ENCODE measurements at regions not wholly inside any gene's neighbourhood (a gene's known extent, or its start where the extent isn't known, plus 50 kb on each side); places are given as distances from the start of the nearest gene placed in this dataset.
"Not testable (repeated sequence)": the region's sequence is repeated elsewhere in the genome, so short reads cannot be mapped to it uniquely, and the experiment has no call there.

GRCh38 chr14:59057551-59057950, 130.9 kb upstream of the DAAM1 start:
- no peaks in the 10 kb centered on the region for H3F3A ChIP-seq (ENCODE audit: control insufficient read depth, insufficient read depth)
- no peaks in the 10 kb centered on the region for H3K27me3 ChIP-seq (ENCODE audit: control insufficient read depth, low read length)
- no peak overlapping the region for H3K4me2 ChIP-seq (ENCODE audit: low read length)
- H3K9me2 ChIP-seq (replicated peaks; ENCODE audit: control insufficient read depth, low read length), result no peaks in the 10 kb centered on the region
- TF ChIP-seq CTCF (IDR thresholded peaks at IDR 0.05; ENCODE audit: low read depth, low read length, poor library complexity, severe bottlenecking), result no peak
- TF ChIP-seq EZH2phosphoT487 (IDR thresholded peaks at IDR 0.05; ENCODE audit: borderline replicate concordance, low read length), result no peak
- H3K27ac ChIP-seq (ENCODE audit: low read depth, low read length), result no peak overlapping the region
- H4K20me1 ChIP-seq (ENCODE audit: control insufficient read depth, insufficient read depth, low read depth, low read length), result no peaks in the 10 kb centered on the region
- no peaks in the 10 kb centered on the region for H3K79me2 ChIP-seq (ENCODE audit: control insufficient read depth, low read length)
- H3K4me3 ChIP-seq (ENCODE audit: low read length), result no peak overlapping the region
- H3K9me3 ChIP-seq (ENCODE audit: control insufficient read depth, insufficient read depth, low read length), result no peaks in the 10 kb centered on the region
- no peaks in the 10 kb centered on the region for H3K4me1 ChIP-seq (ENCODE audit: control insufficient read depth, low read length)
- H3K36me3 ChIP-seq (ENCODE audit: control insufficient read depth, low read length), result no peaks in the 10 kb centered on the region

- H3K79me2 ChIP-seq (ENCODE audit: control insufficient read depth, low read length); H3K4me2 ChIP-seq (ENCODE audit: low read length); H3K4me1 ChIP-seq (ENCODE audit: control insufficient read depth, low read length); H3K9me2 ChIP-seq (replicated peaks; ENCODE audit: control insufficient read depth, low read length); H3K4me3 ChIP-seq (ENCODE audit: low read length); H3K27ac ChIP-seq (ENCODE audit: low read depth, low read length); H3K9me3 ChIP-seq (ENCODE audit: control insufficient read depth, insufficient read depth, low read length); H3F3A ChIP-seq (ENCODE audit: control insufficient read depth, insufficient read depth); H3K36me3 ChIP-seq (ENCODE audit: control insufficient read depth, low read length); H3K27me3 ChIP-seq (ENCODE audit: control insufficient read depth, low read length); H4K20me1 ChIP-seq (ENCODE audit: control insufficient read depth, insufficient read depth, low read depth, low read length): not testable (repeated sequence)
Measured at GRCh38 chr14:59058776-59059175, 129.7 kb upstream of the DAAM1 start.

GRCh38 chr14:59060841-59061240, 127.6 kb upstream of the DAAM1 start:
- Histone ChIP-seq H3K79me2 (ENCODE audit: control insufficient read depth, low read length) (no peaks in the 10 kb centered on the region), H3K27me3 (ENCODE audit: control insufficient read depth, low read length) (no peaks in the 10 kb centered on the region), H3K9me3 (ENCODE audit: control insufficient read depth, insufficient read depth, low read length) (peaks cover 4% of the 10 kb centered on the region; the same call in 1 of the 2 replicates), H3K36me3 (ENCODE audit: control insufficient read depth, low read length) (no peaks in the 10 kb centered on the region), H3K27ac (ENCODE audit: low read depth, low read length) (no peak overlapping the region), H3K4me3 (ENCODE audit: low read length) (no peak overlapping the region), H3K4me1 (ENCODE audit: control insufficient read depth, low read length) (no peaks in the 10 kb centered on the region), H3K4me2 (ENCODE audit: low read length) (no peak overlapping the region), H3K9me2 (replicated peaks; ENCODE audit: control insufficient read depth, low read length) (no peaks in the 10 kb centered on the region), H4K20me1 (ENCODE audit: control insufficient read depth, insufficient read depth, low read depth, low read length) (no peaks in the 10 kb centered on the region), H3F3A (ENCODE audit: control insufficient read depth, insufficient read depth) (no peaks in the 10 kb centered on the region)
- no peak for TF ChIP-seq EZH2phosphoT487 (IDR thresholded peaks at IDR 0.05; ENCODE audit: borderline replicate concordance, low read length)
- TF ChIP-seq CTCF (IDR thresholded peaks at IDR 0.05; ENCODE audit: low read depth, low read length, poor library complexity, severe bottlenecking), result no peak

GRCh38 chr14:59061292-59061691, 127.2 kb upstream of the DAAM1 start:
- TF ChIP-seq EZH2phosphoT487 (IDR thresholded peaks at IDR 0.05; ENCODE audit: borderline replicate concordance, low read length) (no peak), CTCF (IDR thresholded peaks at IDR 0.05; ENCODE audit: low read depth, low read length, poor library complexity, severe bottlenecking) (no peak)
- Histone ChIP-seq H3K27ac (ENCODE audit: low read depth, low read length) (no peak overlapping the region), H3K4me2 (ENCODE audit: low read length) (no peak overlapping the region), H3K79me2 (ENCODE audit: control insufficient read depth, low read length) (no peaks in the 10 kb centered on the region), H3F3A (ENCODE audit: control insufficient read depth, insufficient read depth) (no peaks in the 10 kb centered on the region), H4K20me1 (ENCODE audit: control insufficient read depth, insufficient read depth, low read depth, low read length) (no peaks in the 10 kb centered on the region), H3K9me2 (replicated peaks; ENCODE audit: control insufficient read depth, low read length) (no peaks in the 10 kb centered on the region), H3K27me3 (ENCODE audit: control insufficient read depth, low read length) (no peaks in the 10 kb centered on the region), H3K9me3 (ENCODE audit: control insufficient read depth, insufficient read depth, low read length) (peaks cover 4% of the 10 kb centered on the region; the same call in 1 of the 2 replicates), H3K4me1 (ENCODE audit: control insufficient read depth, low read length) (no peaks in the 10 kb centered on the region), H3K36me3 (ENCODE audit: control insufficient read depth, low read length) (no peaks in the 10 kb centered on the region), H3K4me3 (ENCODE audit: low read length) (no peak overlapping the region)

Measured in DOHH2 (cell line).